ENCODE measurements at regions not wholly inside any gene's neighbourhood (a gene's known extent, or its start where the extent isn't known, plus 50 kb on each side); places are given as distances from the start of the nearest gene placed in this dataset.
"Not testable (repeated sequence)": the region's sequence is repeated elsewhere in the genome, so short reads cannot be mapped to it uniquely, and the experiment has no call there.

- ATAC-seq (ENCODE audit: poor library complexity) (no peak), DNase-seq (no peak)
- intact Hi-C loops (cut with DNase I), result no loop called here
These were observed 419.3 kb upstream of the KLHL1 start for GRCh38 chr13:70527599-70527998.

- ATAC-seq (ENCODE audit: poor library complexity) (no peak), DNase-seq (no peak)
- intact Hi-C loops (cut with DNase I), result no loop called here
These were observed 415.4 kb upstream of the KLHL1 start for GRCh38 chr13:70523622-70524021.

- no peak for ATAC-seq (ENCODE audit: poor library complexity)
- intact Hi-C loops (cut with DNase I), result no loop called here
- DNase-seq, result no peak
These were observed 412.2 kb upstream of the KLHL1 start for GRCh38 chr13:70520275-70521036.

GRCh38 chr13:70518081-70518480, 409.8 kb upstream of the KLHL1 start:
- no peak for ATAC-seq (ENCODE audit: poor library complexity)
- no peak for DNase-seq
- intact Hi-C loops (cut with DNase I), result no loop called here

- no peak for ATAC-seq (ENCODE audit: poor library complexity)
- intact Hi-C loops (cut with DNase I), result no loop called here
These were observed 408.0 kb upstream of the KLHL1 start for GRCh38 chr13:70516226-70516625.

GRCh38 chr13:70511861-70512417, 403.7 kb upstream of the KLHL1 start:
- intact Hi-C loops (cut with DNase I); ATAC-seq (ENCODE audit: poor library complexity); DNase-seq: not testable (repeated sequence)

More at GRCh38 chr13:70516226-70516625, 408.0 kb upstream of the KLHL1 start:
- DNase-seq, result no peak

GRCh38 chr13:70505809-70506208, 397.6 kb upstream of the KLHL1 start:
- intact Hi-C loops (cut with DNase I), result no loop called here
- no peak for ATAC-seq (ENCODE audit: poor library complexity)
- DNase-seq, result no peak

- DNase-seq (no peak), ATAC-seq (ENCODE audit: poor library complexity) (no peak)
- intact Hi-C loops (cut with DNase I), result no loop called here
These were observed 394.7 kb upstream of the KLHL1 start for GRCh38 chr13:70502944-70503343.

- intact Hi-C loops (cut with DNase I), result no loop called here
- no peak for DNase-seq
- ATAC-seq (ENCODE audit: poor library complexity), result no peak
These were observed 382.2 kb upstream of the KLHL1 start for GRCh38 chr13:70490320-70490935.

GRCh38 chr13:70484931-70485330, 376.7 kb upstream of the KLHL1 start:
- DNase-seq, result no peak
- intact Hi-C loops (cut with DNase I), result no loop called here
- ATAC-seq (ENCODE audit: poor library complexity), result no peak

GRCh38 chr13:70483599-70484276, 375.5 kb upstream of the KLHL1 start:
- intact Hi-C loops (cut with DNase I), result no loop called here
- ATAC-seq (ENCODE audit: poor library complexity) (no peak), DNase-seq (no peak)

GRCh38 chr13:70473907-70474306, 365.7 kb upstream of the KLHL1 start:
- no peak for ATAC-seq (ENCODE audit: poor library complexity)
- DNase-seq, result no peak
- intact Hi-C loops (cut with DNase I), result no loop called here

- ATAC-seq (ENCODE audit: poor library complexity), result no peak
- intact Hi-C loops (cut with DNase I), result no loop called here
- DNase-seq, result no peak
These were observed 360.8 kb upstream of the KLHL1 start for GRCh38 chr13:70469077-70469476.

GRCh38 chr13:70457474-70457873, 349.2 kb upstream of the KLHL1 start:
- ATAC-seq (ENCODE audit: poor library complexity), result no peak
- DNase-seq, result no peak

GRCh38 chr13:70448820-70449219, 340.6 kb upstream of the KLHL1 start:
- intact Hi-C loops (cut with DNase I), result no loop called here
- no peak for DNase-seq
- no peak for ATAC-seq (ENCODE audit: poor library complexity)

More at GRCh38 chr13:70457474-70457873, 349.2 kb upstream of the KLHL1 start:
- intact Hi-C loops (cut with DNase I), result no loop called here

GRCh38 chr13:70432276-70432805, 324.1 kb upstream of the KLHL1 start:
- intact Hi-C loops (cut with DNase I), result no loop called here
- DNase-seq (no peak), ATAC-seq (ENCODE audit: poor library complexity) (no peak)

GRCh38 chr13:70430256-70430655, 322.0 kb upstream of the KLHL1 start:
- intact Hi-C loops (cut with DNase I), result no loop called here
- DNase-seq, result no peak
- ATAC-seq (ENCODE audit: poor library complexity), result no peak

GRCh38 chr13:70424928-70425327, 316.7 kb upstream of the KLHL1 start:
- ATAC-seq (ENCODE audit: poor library complexity) (no peak), DNase-seq (no peak)
- intact Hi-C loops (cut with DNase I), result no loop called here

- intact Hi-C loops (cut with DNase I), result no loop called here
- no peak for ATAC-seq (ENCODE audit: poor library complexity)
- no peak for DNase-seq
These were observed 316.2 kb upstream of the KLHL1 start for GRCh38 chr13:70424428-70424827.
